H1 (cell line): ENCODE measurements at regions not wholly inside any gene's neighbourhood (a gene's known extent, or its start where the extent isn't known, plus 50 kb on each side); places are given as distances from the start of the nearest gene placed in this dataset.

ENCODE experiments used
- CTCF ChIA-PET: fragments of 300-600 bp; sonication (Branson Sonifier 250); formaldehyde crosslinking; loops from one replicate; lab custom pipeline; 2021; ENCODE audit not compliant: partially characterized antibody; lab: Charles Lee
- POLR2A ChIA-PET: fragments of 300-600 bp; sonication (Branson Sonifier 250); formaldehyde crosslinking; loops from one replicate; lab custom pipeline; 2021; ENCODE audit warnings: inconsistent platforms; ENCODE audit not compliant: partially characterized antibody; lab: Charles Lee
- DNase-seq, 2 experiments: peaks; one replicate each; pipeline versions ENCODE4 v3.0.0 to v3.0.0-alpha.2; 2010 to 2022; ENCODE audit warnings: low spot score in 2 of 2, low read depth in 1 of 2, mixed read lengths in 1 of 2
- FAIRE-seq: peaks from 2 replicates; lab custom pipeline; 2011; peaks lifted over from hg19 to GRCh38; lab: Jason Lieb, UNC
- H2AFZ ChIP-seq: 2 replicates; pipeline ENCODE4 v1.8.1; 2012; ENCODE audit warnings: low read length, inconsistent platforms
- H2AK5ac ChIP-seq: 2 replicates; pipeline ENCODE4 v1.6.1; 2013; ENCODE audit warnings: low read depth, low read length
- H2BK120ac ChIP-seq: replicated peaks from 2 replicates; pipeline ENCODE3; 2013; ENCODE audit warnings: low read depth, low read length, inconsistent platforms
- H2BK12ac ChIP-seq: 2 replicates; pipeline ENCODE4 v1.6.1; 2013; ENCODE audit warnings: low read depth, low read length
- H2BK15ac ChIP-seq: 2 replicates; pipeline ENCODE4 v1.6.1; 2013; ENCODE audit warnings: low read length
- H2BK20ac ChIP-seq: 2 replicates; pipeline ENCODE4 v1.6.1; 2013; ENCODE audit warnings: low read length
- H2BK5ac ChIP-seq: 2 replicates; pipeline ENCODE4 v1.6.1; 2013; ENCODE audit warnings: low read depth, low read length
- H3K14ac ChIP-seq: 2 replicates; pipeline ENCODE4 v1.6.1; 2013; ENCODE audit warnings: inconsistent platforms; ENCODE audit not compliant: insufficient read length
- H3K18ac ChIP-seq: 2 replicates; pipeline ENCODE4 v1.6.1; 2013; ENCODE audit warnings: low read length; ENCODE audit errors: extremely low read depth
- H3K23ac ChIP-seq: 2 replicates; pipeline ENCODE4 v1.6.1; 2013; ENCODE audit warnings: inconsistent platforms; ENCODE audit not compliant: insufficient read length
- H3K23me2 ChIP-seq: 2 replicates; pipeline ENCODE4 v1.6.1; 2013; ENCODE audit warnings: low read depth, low read length
- H3K27ac ChIP-seq: 2 replicates; pipeline ENCODE4 v1.6.1; 2011; ENCODE audit warnings: low read depth, low read length, inconsistent platforms
- H3K27me3 ChIP-seq, 4 experiments: replicated peaks in 1 of 4; 1 replicate in 1 of 4; 2 replicates in 3 of 4; pipeline versions ENCODE4 v1.6.1 to v1.8.1; 2011 to 2013; ENCODE audit warnings: low read length in 3 of 4, mild to moderate bottlenecking in 3 of 4, inconsistent platforms in 2 of 4, mixed read lengths in 2 of 4, moderate library complexity in 1 of 4; ENCODE audit not compliant: control insufficient read depth in 3 of 4, insufficient read depth in 3 of 4; ENCODE audit errors: extremely low read depth in 1 of 4
- H3K36me3 ChIP-seq, 4 experiments: 2 replicates each; pipeline versions ENCODE4 v1.6.1 to v1.8.1; 2011 to 2013; ENCODE audit warnings: mild to moderate bottlenecking in 4 of 4, low read length in 3 of 4, moderate library complexity in 2 of 4, control low read depth in 1 of 4, inconsistent platforms in 1 of 4; ENCODE audit not compliant: insufficient read depth in 4 of 4, control insufficient read depth in 2 of 4
- H3K4ac ChIP-seq: replicated peaks from 2 replicates; pipeline ENCODE3; 2013; ENCODE audit warnings: low read length, low read depth, mixed read lengths, inconsistent platforms; ENCODE audit not compliant: insufficient read length
- H3K4me1 ChIP-seq, 4 experiments: replicated peaks in 1 of 4; 1 replicate in 1 of 4; 2 replicates in 3 of 4; pipeline versions ENCODE4 v1.6.1 to v1.8.1; 2011 to 2013; ENCODE audit warnings: low read length in 3 of 4, inconsistent platforms in 2 of 4, mixed read lengths in 1 of 4; ENCODE audit not compliant: insufficient read depth in 4 of 4, control insufficient read depth in 3 of 4
- H3K4me2 ChIP-seq, 2 experiments: 2 replicates each; pipeline versions ENCODE4 v1.6.1 to v1.8.1; 2011 to 2013; ENCODE audit warnings: low read depth in 2 of 2, low read length in 2 of 2, control low read depth in 1 of 2, inconsistent platforms in 1 of 2, mild to moderate bottlenecking in 1 of 2; ENCODE audit not compliant: insufficient read depth in 1 of 2
- H3K4me3 ChIP-seq, 4 experiments: fragments of 200-600, 300-600 bp in 1 of 4; sonication (generic), shearing (Covaris generic), sonication (Bioruptor Twin) in 1 of 4; 2 replicates each; pipeline versions ENCODE4 v1.5.1 to v1.8.1; 2011 to 2016; ENCODE audit warnings: low read length in 4 of 4, low read depth in 3 of 4, control low read depth in 2 of 4, inconsistent platforms in 2 of 4, mild to moderate bottlenecking in 2 of 4, mixed read lengths in 1 of 4, moderate library complexity in 1 of 4; ENCODE audit not compliant: insufficient read depth in 2 of 4; ENCODE audit errors: extremely low read depth in 1 of 4
- H3K56ac ChIP-seq: replicated peaks from 2 replicates; pipeline ENCODE3; 2013; ENCODE audit warnings: low read depth, mild to moderate bottlenecking, mixed read lengths, low read length, inconsistent platforms; ENCODE audit not compliant: insufficient read length
- H3K79me1 ChIP-seq: 2 replicates; pipeline ENCODE4 v1.6.1; 2013; ENCODE audit warnings: low read depth, low read length, control low read depth
- H3K79me2 ChIP-seq, 2 experiments: 2 replicates each; pipeline versions ENCODE4 v1.6.1 to v1.8.1; 2012 to 2013; ENCODE audit warnings: low read length in 2 of 2, mild to moderate bottlenecking in 2 of 2, inconsistent platforms in 1 of 2; ENCODE audit not compliant: insufficient read depth in 2 of 2, control insufficient read depth in 1 of 2
- H3K9ac ChIP-seq, 4 experiments: replicated peaks in 1 of 4; 1 replicate in 1 of 4; 2 replicates in 3 of 4; pipeline versions ENCODE4 v1.6.1 to v1.8.1; 2011 to 2013; ENCODE audit warnings: low read depth in 3 of 4, low read length in 3 of 4, control low read depth in 2 of 4, mild to moderate bottlenecking in 2 of 4, moderate library complexity in 2 of 4, inconsistent platforms in 1 of 4; ENCODE audit errors: extremely low read depth in 1 of 4
- H3K9me3 ChIP-seq, 2 experiments: 2 replicates each; pipeline versions ENCODE4 v1.6.1 to v1.8.1; 2012 to 2013; ENCODE audit warnings: mild to moderate bottlenecking in 2 of 2, moderate library complexity in 2 of 2, control low read depth in 1 of 2, inconsistent platforms in 1 of 2, low read depth in 1 of 2, low read length in 1 of 2, mixed read lengths in 1 of 2; ENCODE audit not compliant: insufficient read depth in 2 of 2
- H4K20me1 ChIP-seq, 2 experiments: replicated peaks in 1 of 2; 2 replicates each; pipeline versions ENCODE3 to v1.8.1; 2011 to 2013; ENCODE audit warnings: inconsistent platforms in 2 of 2, low read length in 2 of 2, mild to moderate bottlenecking in 1 of 2; ENCODE audit not compliant: insufficient read depth in 2 of 2, control insufficient read depth in 1 of 2
- H4K5ac ChIP-seq: 2 replicates; pipeline ENCODE4 v1.6.1; 2013; ENCODE audit warnings: low read length, low read depth, mixed read lengths, inconsistent platforms; ENCODE audit not compliant: insufficient read length
- H4K8ac ChIP-seq: 2 replicates; pipeline ENCODE4 v1.8.0; 2013; ENCODE audit warnings: mild to moderate bottlenecking, moderate library complexity, low read length, inconsistent platforms; ENCODE audit not compliant: insufficient read depth; ENCODE audit errors: extremely low read depth
- H4K91ac ChIP-seq: replicated peaks from 2 replicates; pipeline ENCODE3; 2013; ENCODE audit warnings: low read length, mixed read lengths, inconsistent platforms; ENCODE audit not compliant: insufficient read length
- JUN ChIP-seq: IDR thresholded peaks from 2 replicates; pipeline ENCODE4 v1.6.1; 2011; ENCODE audit warnings: low read depth, mild to moderate bottlenecking, improper control_type of control experiment, low read length
- KDM4A ChIP-seq: IDR thresholded peaks from one replicate; pipeline ENCODE4 v1.7.1; 2012; ENCODE audit warnings: low read depth, mild to moderate bottlenecking, moderate library complexity, low read length, inconsistent platforms; ENCODE audit not compliant: severe bottlenecking
- WGBS, 2 experiments: shearing (Covaris generic) in 1 of 2; methylation state at CpG; one replicate each; pipeline versions ENCODE4 v1.1.6 to v1.1.7; 2013 to 2015; ENCODE audit warnings: low lambda C conversion rate in 2 of 2, mixed read lengths in 2 of 2, inconsistent platforms in 1 of 2, low coverage in 1 of 2, missing lambda C conversion rate in 1 of 2; ENCODE audit not compliant: insufficient replicate concordance in 2 of 2, insufficient coverage in 1 of 2, insufficient read length in 1 of 2; ENCODE audit errors: extremely low coverage in 1 of 2, missing lambda C conversion rate in 1 of 2; 5-methylcytosine and 5-hydroxymethylcytosine counted together

GRCh38 chr12:19954163-19954562 lies 414.2 kb upstream of the PDE3A start:
- Histone ChIP-seq H2BK15ac (no peak overlapping the region), H3K36me3 (no peaks in the 10 kb centered on the region), H3K18ac (no peak overlapping the region), H2BK12ac (no peak overlapping the region), H3K79me2 (no peaks in the 10 kb centered on the region), H3K4me2 (no peak overlapping the region), H2AFZ (no peak overlapping the region), H2BK120ac (no peak overlapping the region), H4K5ac (no peak overlapping the region), H3K9ac (no peak overlapping the region), H3K4me1 (no peaks in the 10 kb centered on the region), H3K4ac (no peak overlapping the region), H4K20me1 (no peaks in the 10 kb centered on the region), H2AK5ac (no peak overlapping the region), H3K79me1 (no peaks in the 10 kb centered on the region), H3K9me3 (no peaks in the 10 kb centered on the region), H3K14ac (no peak overlapping the region), H3K23me2 (no peaks in the 10 kb centered on the region), H3K4me3 (no peak overlapping the region), H3K27ac (no peak overlapping the region), H4K8ac (no peak overlapping the region), H3K27me3 (no peaks in the 10 kb centered on the region), H3K23ac (no peak overlapping the region), H4K91ac (no peak overlapping the region), H2BK5ac (no peak overlapping the region), H2BK20ac (no peak overlapping the region), H3K56ac (no peak overlapping the region)
- 89% methylated on average over 4 of the region's 4 CpGs; no CpG with 5 or more reads in 1 of the 2 experiments for WGBS, 2 experiments
- ChIA-PET POLR2A (no interaction called here), CTCF (interaction anchor here (1.1 to 1.4 kb wide), 2 partner anchors 17 to 39 kb away, joined by 3 read pairs; no protein-coding TSS in a partner anchor)
- no peak for FAIRE-seq
- no peak for DNase-seq
- TF ChIP-seq JUN (no peak), KDM4A (no peak)
